Epithelial cell of esophagus (primary cell): ENCODE measurements at regions not wholly inside any gene's neighbourhood (a gene's known extent, or its start where the extent isn't known, plus 50 kb on each side); places are given as distances from the start of the nearest gene placed in this dataset.
"Not testable (repeated sequence)": the region's sequence is repeated elsewhere in the genome, so short reads cannot be mapped to it uniquely, and the experiment has no call there.

ENCODE experiments used
- DNase-seq: peaks from one replicate; pipeline ENCODE4 v3.0.0; 2010; ENCODE audit warnings: low read depth
- H3K4me3 ChIP-seq: 2 replicates; pipeline ENCODE4 v1.5.1; 2011; ENCODE audit warnings: mild to moderate bottlenecking, low read length, control low read depth
- CTCF ChIP-seq: IDR thresholded peaks from 2 replicates; pipeline ENCODE4 v1.5.1; 2011; ENCODE audit warnings: low read depth, mild to moderate bottlenecking, low read length, control low read depth, inconsistent platforms; ENCODE audit not compliant: insufficient read depth; ENCODE audit errors: missing control alignments

GRCh38 chr4:13711233-13711785, 83.8 kb upstream of the BOD1L1 start:
- no peak for TF ChIP-seq CTCF
- DNase-seq, result no peak
- no peak overlapping the region for H3K4me3 ChIP-seq

- DNase-seq, result no peak
- no peak overlapping the region for H3K4me3 ChIP-seq
- TF ChIP-seq CTCF, result no peak
Observed at GRCh38 chr4:13721894-13722293, 94.4 kb upstream of the BOD1L1 start.

- no peak overlapping the region for H3K4me3 ChIP-seq
- TF ChIP-seq CTCF, result no peak
- no peak for DNase-seq
Observed at GRCh38 chr4:13722649-13723048, 95.1 kb upstream of the BOD1L1 start.

- H3K4me3 ChIP-seq, result no peak overlapping the region
- no peak for DNase-seq
- no peak for TF ChIP-seq CTCF
Observed at GRCh38 chr4:13728761-13729160, 101.2 kb upstream of the BOD1L1 start.

GRCh38 chr4:13731019-13731418, 103.5 kb upstream of the BOD1L1 start:
- peak; percentile 5 for DNase-seq
- no peak overlapping the region for H3K4me3 ChIP-seq
- no peak for TF ChIP-seq CTCF

GRCh38 chr4:13733817-13734216, 106.3 kb upstream of the BOD1L1 start:
- no peak overlapping the region for H3K4me3 ChIP-seq
- no peak for TF ChIP-seq CTCF
- peak; percentile 56 for DNase-seq

GRCh38 chr4:13750594-13750993, 123.1 kb upstream of the BOD1L1 start:
- DNase-seq, result no peak
- no peak overlapping the region for H3K4me3 ChIP-seq
- TF ChIP-seq CTCF, result no peak

- not testable (repeated sequence) for DNase-seq, H3K4me3 ChIP-seq
Observed at GRCh38 chr4:13761581-13761980, 134.1 kb upstream of the BOD1L1 start.
